GM18507 (cell line): ENCODE measurements at regions not wholly inside any gene's neighbourhood (a gene's known extent, or its start where the extent isn't known, plus 50 kb on each side); places are given as distances from the start of the nearest gene placed in this dataset.

ENCODE experiments used
- DNase-seq: peaks from one replicate; pipeline ENCODE4 v3.0.0; 2011; ENCODE audit warnings: low read depth; ENCODE audit not compliant: insufficient read length; ENCODE audit errors: extremely low spot score
- FAIRE-seq: peaks from 2 replicates; lab custom pipeline; 2011; peaks lifted over from hg19 to GRCh38; lab: Jason Lieb, UNC

GRCh38 chr4:187413564-187414358 is 581.8 kb upstream of the ZFP42 start:
- no peak for FAIRE-seq
- no peak for DNase-seq

DNA sequence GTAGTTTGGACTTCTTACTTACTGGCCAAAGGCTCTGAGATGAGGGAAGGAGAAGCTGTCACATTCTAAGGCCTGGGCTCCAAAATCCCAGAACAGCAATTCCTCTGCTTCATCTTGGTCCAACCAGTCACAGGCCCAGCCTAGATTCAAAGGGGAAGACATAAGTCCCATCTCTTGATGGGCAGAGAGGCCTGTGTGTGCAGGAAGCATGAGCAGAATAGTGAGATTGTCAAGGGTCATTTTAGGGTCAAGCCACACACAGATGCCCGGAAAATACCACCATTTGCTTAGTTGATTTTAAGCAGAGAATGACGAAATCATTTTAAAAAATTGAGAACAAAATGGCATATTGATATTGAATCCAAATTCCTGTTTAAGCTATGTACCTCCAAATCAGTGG is 580.9 kb upstream of the ZFP42 start:
- no peak for DNase-seq
- FAIRE-seq, result no peak

DNA sequence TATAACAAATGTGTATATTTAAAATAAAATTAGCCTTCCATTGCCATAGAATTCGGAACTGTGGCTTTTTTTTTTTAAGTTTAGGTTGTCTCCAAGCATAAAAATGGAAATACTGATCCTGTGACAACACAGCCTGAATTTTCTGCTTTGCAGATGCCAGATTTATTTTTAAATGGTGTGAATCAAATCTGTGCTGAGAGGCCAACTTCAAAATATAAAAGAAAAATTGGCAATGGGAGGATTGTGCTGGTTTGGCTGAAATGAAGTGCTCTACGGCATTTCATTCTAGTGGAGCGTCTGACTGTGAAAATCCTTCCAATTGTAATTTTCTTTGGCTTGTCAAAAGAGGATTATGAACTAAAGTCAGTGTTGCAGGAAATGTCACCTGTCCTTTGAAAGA is 580.3 kb upstream of the ZFP42 start:
- DNase-seq, result no peak
- no peak for FAIRE-seq

- FAIRE-seq (no peak), DNase-seq (no peak)
Observed at GRCh38 chr4:187416216-187416615, 579.4 kb upstream of the ZFP42 start.

- no peak for FAIRE-seq
- DNase-seq, result no peak
Observed at GRCh38 chr4:187417721-187418120, 577.9 kb upstream of the ZFP42 start.

DNA sequence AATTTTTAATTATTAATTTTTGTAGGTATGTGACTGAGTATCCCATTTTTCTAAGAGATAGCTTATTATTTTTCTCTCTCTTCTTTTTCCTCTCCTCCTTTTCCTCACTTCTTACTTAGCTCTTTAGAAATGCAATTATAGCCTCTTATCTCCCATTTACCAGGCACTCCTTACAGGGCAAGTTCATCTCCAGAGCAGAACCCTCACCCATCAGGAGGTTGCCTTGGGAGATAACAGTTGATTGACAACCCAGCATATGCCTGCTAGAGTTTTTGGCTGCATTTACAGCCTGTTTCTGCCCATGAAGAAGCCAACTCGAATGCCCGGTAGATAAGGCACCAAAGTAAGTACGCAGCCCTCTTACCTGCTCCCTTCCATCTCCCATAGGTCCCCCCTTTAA is 572.9 kb upstream of the ZFP42 start:
- DNase-seq (no peak), FAIRE-seq (no peak)

DNA sequence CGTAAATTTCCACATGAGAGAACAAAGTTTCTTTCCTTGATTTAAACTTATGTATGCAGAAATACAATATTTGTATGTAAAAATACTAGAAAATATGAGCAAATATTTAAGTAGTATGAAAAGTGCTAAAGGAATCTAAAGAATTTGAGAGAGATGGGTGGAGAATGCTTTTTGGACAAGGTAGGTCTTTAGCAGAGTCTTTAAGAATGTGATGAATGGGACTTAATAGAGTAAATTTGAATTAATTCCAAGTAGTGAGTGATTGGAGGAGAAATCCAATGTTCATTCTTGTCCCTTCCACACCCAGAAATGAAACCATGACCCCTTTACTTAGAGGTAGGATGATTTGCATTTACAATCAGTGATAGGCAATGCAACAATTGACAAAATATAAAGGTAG is 570.9 kb upstream of the ZFP42 start:
- FAIRE-seq (no peak), DNase-seq (no peak)

DNA sequence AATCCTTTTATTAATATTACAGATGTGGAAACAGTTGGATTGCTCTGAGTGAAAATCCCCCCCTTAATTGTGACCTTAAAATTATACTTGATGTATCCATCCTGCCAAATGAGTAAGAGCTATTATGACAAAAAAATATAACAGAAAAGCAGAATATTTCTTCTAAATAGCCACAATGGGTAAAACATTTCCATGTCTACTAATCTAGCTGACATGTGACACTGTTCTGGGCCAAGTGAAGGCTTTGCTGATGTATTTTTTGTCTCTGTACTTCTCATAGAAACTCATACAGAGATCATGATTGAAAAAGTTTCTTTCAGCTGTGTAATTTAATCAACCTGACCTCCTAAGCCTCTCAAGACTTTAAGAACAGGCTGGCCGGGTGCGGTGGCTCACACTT is 569.1 kb upstream of the ZFP42 start:
- DNase-seq, result no peak
- FAIRE-seq, result no peak

- DNase-seq (no peak), FAIRE-seq (no peak)
Observed at GRCh38 chr4:187432310-187432709, 563.3 kb upstream of the ZFP42 start.

- FAIRE-seq (no peak), DNase-seq (no peak)
Observed at GRCh38 chr4:187433141-187433540, 562.4 kb upstream of the ZFP42 start.

DNA sequence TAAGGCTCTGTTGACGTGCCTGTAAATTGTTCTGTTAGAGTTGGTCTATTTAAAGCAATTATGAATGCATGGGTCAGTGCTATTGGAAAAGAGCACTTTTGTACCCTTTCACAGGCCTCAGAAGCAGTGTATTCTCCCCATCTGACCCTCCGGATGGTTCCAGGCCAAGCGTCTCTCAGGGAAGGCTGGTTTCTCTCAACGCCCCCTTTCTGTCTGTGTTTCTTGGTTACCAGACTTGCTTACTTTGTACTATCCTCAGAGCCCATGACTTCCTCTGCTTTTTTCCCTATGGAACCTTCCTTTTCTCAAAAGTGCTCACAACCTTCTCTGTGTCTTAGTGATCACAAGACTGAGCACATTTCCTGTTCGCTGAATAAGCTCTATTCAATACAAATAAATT is 559.3 kb upstream of the ZFP42 start:
- DNase-seq (no peak), FAIRE-seq (no peak)

- DNase-seq (no peak), FAIRE-seq (no peak)
Observed at GRCh38 chr4:187444061-187444460, 551.5 kb upstream of the ZFP42 start.

DNA sequence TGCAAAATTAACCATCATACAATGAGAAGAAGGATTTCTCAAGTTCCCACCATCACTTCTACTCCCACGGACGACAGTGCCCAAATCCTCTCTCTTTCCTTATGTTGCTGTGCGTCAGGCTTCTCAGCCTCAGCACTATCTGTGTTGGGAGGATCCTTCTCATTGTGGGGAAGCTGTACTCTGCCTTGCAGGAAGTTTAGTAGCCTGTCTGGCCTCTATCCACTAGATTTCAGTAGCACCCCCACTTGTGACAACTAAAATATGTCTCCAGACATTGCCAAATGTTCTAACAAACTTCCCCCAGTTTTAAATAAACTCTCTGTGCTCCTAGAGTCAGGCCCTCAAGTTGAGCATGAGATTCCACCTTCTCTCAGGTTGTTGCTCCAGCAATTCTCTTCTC is 545.9 kb upstream of the ZFP42 start:
- DNase-seq (no peak), FAIRE-seq (no peak)

- FAIRE-seq, result no peak
- no peak for DNase-seq
Observed at GRCh38 chr4:187451776-187452175, 543.8 kb upstream of the ZFP42 start.

DNA sequence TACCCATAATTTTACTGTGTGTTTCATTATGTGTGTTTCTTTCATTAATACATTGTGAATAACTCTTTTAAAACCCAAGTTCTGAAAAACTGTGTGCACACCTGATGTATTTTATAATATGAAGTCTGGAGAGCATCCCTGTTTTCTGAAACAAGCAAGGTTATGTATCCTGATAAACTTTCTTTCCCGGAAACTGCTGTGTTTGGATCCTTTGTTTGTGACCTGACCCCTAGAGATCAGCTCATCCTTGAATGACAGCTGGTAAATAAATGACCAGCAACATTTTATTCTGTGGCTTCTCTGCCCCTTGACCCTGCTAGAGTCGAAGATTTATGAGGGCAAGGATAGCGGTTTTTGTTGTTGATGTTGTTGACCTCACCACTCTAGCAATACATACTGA is 535.6 kb upstream of the ZFP42 start:
- DNase-seq, result no peak
- FAIRE-seq, result no peak

DNA sequence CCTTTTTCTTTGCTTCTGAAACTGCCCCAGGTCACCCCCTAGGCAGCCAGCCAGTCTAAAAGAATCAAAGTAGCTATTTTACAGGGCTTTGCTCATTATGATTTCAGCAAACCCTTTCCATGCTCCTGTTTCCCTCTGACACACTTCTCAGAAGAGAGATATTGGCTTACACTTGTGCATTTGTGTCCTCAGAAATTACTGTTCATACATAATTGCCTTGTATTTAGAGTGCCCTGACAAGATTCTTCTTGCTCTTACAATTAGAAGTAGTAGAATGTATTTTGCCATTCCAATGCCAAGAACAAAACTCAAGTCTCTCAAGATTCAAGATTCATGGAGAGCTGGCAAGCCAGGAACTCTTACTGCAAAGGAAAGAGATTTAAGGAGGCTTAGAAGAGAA is 531.0 kb upstream of the ZFP42 start:
- DNase-seq (no peak), FAIRE-seq (no peak)

DNA sequence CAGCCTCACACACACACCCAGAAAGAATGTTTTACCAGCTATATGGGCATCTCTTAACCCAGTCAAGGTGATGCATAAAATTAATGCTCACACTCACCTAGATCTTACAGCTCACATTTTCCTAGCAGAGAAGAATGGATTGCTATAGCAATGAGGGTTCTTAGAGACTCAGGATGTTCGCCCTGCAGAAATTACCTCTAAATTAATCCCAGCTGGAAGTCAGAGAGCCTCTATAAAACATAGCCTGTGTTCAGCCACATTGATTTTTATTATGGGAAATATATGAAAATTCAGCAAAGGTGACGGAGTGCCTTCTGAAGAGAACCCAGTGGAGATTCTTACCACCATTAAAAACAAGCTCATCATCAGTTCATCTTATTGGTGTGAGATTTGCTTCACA is 528.3 kb upstream of the ZFP42 start:
- no peak for DNase-seq
- no peak for FAIRE-seq

GRCh38 chr4:187469627-187470026 is 525.9 kb upstream of the ZFP42 start:
- FAIRE-seq, result no peak

DNA sequence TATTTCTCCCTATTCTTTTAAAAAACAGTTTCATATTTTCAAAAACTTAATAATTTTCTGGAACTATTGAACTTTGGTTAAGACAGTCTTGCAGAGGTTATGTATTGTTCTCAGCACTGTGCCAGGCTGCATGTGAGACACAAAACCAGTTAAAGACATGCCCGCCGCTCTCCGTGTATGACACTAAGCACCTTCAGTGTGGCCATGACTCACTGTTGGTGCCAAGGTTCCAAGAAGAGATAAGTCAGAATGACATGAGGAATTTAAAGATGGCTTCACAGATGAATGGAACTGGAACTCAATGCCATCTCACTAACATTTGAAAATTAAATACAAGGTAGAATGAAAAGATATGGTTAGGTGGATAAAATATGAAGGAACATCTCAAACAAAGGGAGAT is 525.5 kb upstream of the ZFP42 start:
- DNase-seq (no peak), FAIRE-seq (no peak)

More at GRCh38 chr4:187469627-187470026, 525.9 kb upstream of the ZFP42 start:
- no peak for DNase-seq

DNA sequence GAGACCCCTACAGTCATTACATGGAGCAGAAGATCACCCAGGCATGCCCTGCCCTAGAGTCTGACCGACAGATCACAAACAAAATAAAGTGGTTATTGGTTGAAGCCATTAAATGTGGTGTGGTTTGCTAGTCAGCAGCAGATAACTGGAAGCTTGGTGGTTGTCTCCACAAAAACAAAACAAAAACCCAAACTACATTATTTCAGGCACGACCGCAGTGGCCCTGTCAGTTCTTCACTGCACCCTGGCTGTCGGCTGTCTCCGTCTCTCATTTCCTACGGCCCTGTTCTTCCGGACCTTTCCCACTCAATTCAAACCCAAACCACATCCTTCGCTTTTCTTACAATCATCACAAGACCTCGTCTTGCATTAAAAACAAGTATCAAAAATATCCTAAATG is 521.3 kb upstream of the ZFP42 start:
- FAIRE-seq (no peak), DNase-seq (no peak)

DNA sequence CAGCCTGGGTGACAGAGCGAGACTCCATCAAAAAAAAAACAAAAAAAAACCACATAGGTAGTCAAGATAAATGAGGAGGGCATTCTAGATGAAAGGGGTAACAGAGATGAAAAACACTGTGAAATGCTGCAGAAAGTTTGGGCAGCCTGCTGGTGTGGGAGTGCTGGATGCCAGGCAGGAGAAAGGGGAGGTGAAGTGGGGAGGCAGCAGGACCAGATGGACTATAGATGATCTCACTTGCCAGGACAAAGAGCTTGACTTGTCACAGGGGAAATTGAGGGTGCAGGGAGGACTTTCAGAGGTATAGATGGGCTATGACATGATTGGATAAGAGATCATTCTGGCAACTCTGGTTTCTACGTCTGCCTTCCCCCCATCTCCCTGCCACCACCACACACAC is 519.7 kb upstream of the ZFP42 start:
- FAIRE-seq, result no peak
- no peak for DNase-seq

- FAIRE-seq (no peak), DNase-seq (no peak)
Observed at GRCh38 chr4:187477224-187477623, 518.3 kb upstream of the ZFP42 start.
